IMR-90 (cell line): ENCODE measurements at regions not wholly inside any gene's neighbourhood (a gene's known extent, or its start where the extent isn't known, plus 50 kb on each side); places are given as distances from the start of the nearest gene placed in this dataset.

Source experiments
- ATAC-seq: fragments of 200-7000 bp; cut with Tn5 transposase; 2 replicates; pipeline ENCODE4 v1.9.1; 2020; ENCODE audit warnings: low read depth, mild to moderate bottlenecking, moderate library complexity
- BruUV-seq: library from RNA; stranded (reverse); fragments of 400-500 nt; replicated peaks from 2 replicates; lab custom pipeline; 2021; lab: Mats Ljungman, UMichigan
- CTCF ChIA-PET: fragments of 300-600 bp; formaldehyde crosslinking; extraction: SDS; loops from one replicate; lab custom pipeline; 2021; ENCODE audit warnings: antibody characterized with exemption; lab: Yijun Ruan, JAX
- POLR2A ChIA-PET: fragments of 300-600 bp; sonication (Branson Sonifier 250); formaldehyde crosslinking; loops from one replicate; lab custom pipeline; 2022; ENCODE audit warnings: antibody characterized with exemption; ENCODE audit not compliant: unreplicated experiment; lab: Charles Lee
- DNase-seq: peaks from one replicate; pipeline ENCODE4 v3.0.0; 2013
- H2AFZ ChIP-seq: replicated peaks from 2 replicates; pipeline ENCODE3; 2013; ENCODE audit warnings: low read length, mild to moderate bottlenecking; ENCODE audit not compliant: poor library complexity
- H2AK5ac ChIP-seq: 2 replicates; pipeline ENCODE4 v1.6.1; 2013; ENCODE audit warnings: low read depth, low read length, inconsistent platforms
- H2AK9ac ChIP-seq: replicated peaks from 2 replicates; pipeline ENCODE3; 2013; ENCODE audit warnings: mild to moderate bottlenecking, low read depth, low read length, moderate library complexity; ENCODE audit not compliant: poor library complexity
- H2BK120ac ChIP-seq: 2 replicates; pipeline ENCODE4 v1.6.1; 2013; ENCODE audit warnings: low read depth, low read length, inconsistent platforms
- H2BK15ac ChIP-seq: 3 replicates; pipeline ENCODE4 v1.6.1; 2013; ENCODE audit warnings: low read depth, low read length, inconsistent platforms
- H2BK20ac ChIP-seq: 2 replicates; pipeline ENCODE4 v1.6.1; 2013; ENCODE audit warnings: low read depth, mild to moderate bottlenecking, inconsistent platforms, low read length, moderate library complexity
- H2BK5ac ChIP-seq: 2 replicates; pipeline ENCODE4 v1.6.1; 2013; ENCODE audit warnings: mild to moderate bottlenecking, low read depth, low read length, inconsistent platforms; ENCODE audit not compliant: poor library complexity, severe bottlenecking
- H3K14ac ChIP-seq: replicated peaks from 2 replicates; pipeline ENCODE4 v1.6.1; 2013; ENCODE audit warnings: low read depth, low read length, inconsistent platforms
- H3K18ac ChIP-seq: 2 replicates; pipeline ENCODE4 v1.6.1; 2013; ENCODE audit warnings: low read depth, low read length, control low read depth
- H3K23ac ChIP-seq: 2 replicates; pipeline ENCODE4 v1.6.1; 2013; ENCODE audit warnings: low read depth, low read length, inconsistent platforms
- H3K27ac ChIP-seq: 2 replicates; pipeline ENCODE4 v1.5.1; 2013; ENCODE audit warnings: mild to moderate bottlenecking, control low read depth, low read length; ENCODE audit not compliant: insufficient read depth
- H3K27me3 ChIP-seq: 2 replicates; pipeline ENCODE4 v1.6.1; 2013; ENCODE audit warnings: low read length; ENCODE audit not compliant: control insufficient read depth, insufficient read depth
- H3K36me3 ChIP-seq: 2 replicates; pipeline ENCODE4 v1.6.1; 2013; ENCODE audit warnings: low read length, mixed read lengths; ENCODE audit not compliant: control insufficient read depth, insufficient read depth
- H3K4ac ChIP-seq: 2 replicates; pipeline ENCODE4 v1.6.1; 2013; ENCODE audit warnings: low read depth, low read length, inconsistent platforms
- H3K4me1 ChIP-seq: 2 replicates; pipeline ENCODE4 v1.6.1; 2013; ENCODE audit warnings: low read length, mixed read lengths; ENCODE audit not compliant: control insufficient read depth, insufficient read depth
- H3K4me2 ChIP-seq: 2 replicates; pipeline ENCODE4 v1.6.1; 2013; ENCODE audit warnings: low read depth, mild to moderate bottlenecking, control low read depth, low read length, moderate library complexity
- H3K4me3 ChIP-seq: 2 replicates; pipeline ENCODE4 v1.5.1; 2013; ENCODE audit warnings: low read depth, mild to moderate bottlenecking, control low read depth, low read length, moderate library complexity; ENCODE audit not compliant: insufficient read depth
- H3K56ac ChIP-seq: 2 replicates; pipeline ENCODE4 v1.6.1; 2013; ENCODE audit warnings: low read length, inconsistent platforms; ENCODE audit not compliant: insufficient read depth; ENCODE audit errors: extremely low read depth
- H3K79me1 ChIP-seq, 2 experiments: 2 replicates each; pipeline ENCODE4 v1.6.1; 2013; ENCODE audit warnings: low read length in 2 of 2, inconsistent platforms in 1 of 2, low read depth in 1 of 2
- H3K9ac ChIP-seq: 2 replicates; pipeline ENCODE4 v1.6.1; 2013; ENCODE audit warnings: low read depth, low read length, control low read depth
- H3K9me1 ChIP-seq: 2 replicates; pipeline ENCODE4 v1.6.1; 2013; ENCODE audit warnings: low read length, inconsistent platforms; ENCODE audit not compliant: insufficient read depth
- H3K9me3 ChIP-seq: 2 replicates; pipeline ENCODE4 v1.6.1; 2013; ENCODE audit warnings: low read length; ENCODE audit not compliant: control insufficient read depth, insufficient read depth
- H4K20me1 ChIP-seq: 2 replicates; pipeline ENCODE4 v1.6.1; 2013; ENCODE audit warnings: low read length, inconsistent platforms; ENCODE audit not compliant: insufficient read depth
- H4K5ac ChIP-seq: 2 replicates; pipeline ENCODE4 v1.6.1; 2013; ENCODE audit warnings: mild to moderate bottlenecking, low read depth, low read length, control low read depth
- H4K8ac ChIP-seq, 2 experiments: 2 replicates each; pipeline ENCODE4 v1.6.1; 2013; ENCODE audit warnings: low read depth in 2 of 2, low read length in 2 of 2, control low read depth in 1 of 2, inconsistent platforms in 1 of 2
- H4K91ac ChIP-seq: 2 replicates; pipeline ENCODE4 v1.6.1; 2013; ENCODE audit warnings: low read depth, low read length, inconsistent platforms; ENCODE audit not compliant: insufficient read depth
- NFE2L2 ChIP-seq: fragments of 150-350 bp; IDR thresholded peaks from 2 replicates; pipeline ENCODE4 v1.6.1; 2016; ENCODE audit warnings: low read depth, mild to moderate bottlenecking, low read length
- WGBS, 2 experiments: methylation state at CpG; one replicate each; pipeline versions ENCODE4 v1.1.5 to v1.1.7; 2013; ENCODE audit warnings: missing lambda C conversion rate in 2 of 2; ENCODE audit not compliant: insufficient read length in 1 of 2; ENCODE audit errors: extremely low coverage in 2 of 2; 5-methylcytosine and 5-hydroxymethylcytosine counted together
- dilution Hi-C: fragments of 300-500 bp; cut with HindIII; formaldehyde crosslinking; loops from one replicate; pipeline ENCODE4 v1.14.3; 2018; ENCODE audit warnings: low sequenced_read_pairs; ENCODE audit not compliant: unreplicated experiment
- in situ Hi-C: fragments of 300-500 bp; cut with MboI; formaldehyde crosslinking; loops from 3 replicates; pipeline ENCODE4 v1.14.3; 2019; ENCODE audit warnings: low sequenced_read_pairs, inconsistent platforms, mixed read lengths
- intact Hi-C: fragments of 100-400 bp; cut with micrococcal nuclease; formaldehyde crosslinking; loops from 2 replicates; pipeline ENCODE4 v1.10.0; 2022

DNA sequence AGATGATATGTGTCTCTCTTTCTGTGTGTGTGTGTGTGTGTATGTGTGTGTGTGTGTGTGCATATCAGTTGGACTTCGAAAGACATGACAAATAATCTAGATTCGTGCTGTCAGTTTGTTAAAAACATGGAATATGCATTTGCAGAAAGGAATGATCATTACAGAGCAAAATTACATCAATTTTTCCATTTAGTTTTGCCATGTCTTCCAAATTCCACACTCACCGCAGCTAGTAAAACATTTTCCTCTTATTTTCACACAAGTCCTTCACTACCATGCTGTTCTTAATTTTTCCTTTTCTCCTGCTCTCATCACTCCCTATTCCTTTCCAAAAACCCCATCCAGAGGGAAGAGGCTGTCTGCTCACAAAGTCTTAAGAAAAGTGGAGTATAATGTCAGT lies 1191.4 kb upstream of the SLC39A10 start:
- H3K36me3 ChIP-seq: no peaks in the 10 kb centered on the region
- no peak overlapping the region for H2BK5ac ChIP-seq

More for the DNA sequence above, 1191.4 kb upstream of the SLC39A10 start:
- BruUV-seq: no TSS peak
- no peaks in the 10 kb centered on the region for H4K20me1 ChIP-seq
- H3K14ac ChIP-seq: no peak overlapping the region
- no peak overlapping the region for H3K27ac ChIP-seq
- H3K4ac ChIP-seq: no peak overlapping the region
- H3K4me2 ChIP-seq: no peak overlapping the region
- ATAC-seq (no peak), DNase-seq (no peak)
- no peak overlapping the region for H2BK20ac ChIP-seq
- intact Hi-C loops (no loop called here), dilution Hi-C loops (no loop called here), in situ Hi-C loops (no loop called here)
- H2BK15ac ChIP-seq: no peak overlapping the region
- no peak overlapping the region for H2AK5ac ChIP-seq
- no peak overlapping the region for H2BK120ac ChIP-seq
- TF ChIP-seq NFE2L2: no peak
- H2AFZ ChIP-seq: no peak overlapping the region
- H2AK9ac ChIP-seq: no peak overlapping the region
- no peaks in the 10 kb centered on the region for H3K9me3 ChIP-seq
- no peak overlapping the region for H3K9ac ChIP-seq
- H3K9me1 ChIP-seq: no peaks in the 10 kb centered on the region
- no peak overlapping the region for H3K23ac ChIP-seq
- H3K27me3 ChIP-seq: no peaks in the 10 kb centered on the region
- no peak overlapping the region for H3K56ac ChIP-seq
- POLR2A ChIA-PET: no interaction called here
- H3K4me1 ChIP-seq: no peaks in the 10 kb centered on the region
- H4K91ac ChIP-seq: no peak overlapping the region
- no peaks in the 10 kb centered on the region for H3K79me1 ChIP-seq
- no peak overlapping the region for H3K18ac ChIP-seq
- CTCF ChIA-PET: no interaction called here
- no CpG with 5 or more reads among the region's 3 CpGs for WGBS, 2 experiments
- no peak overlapping the region for H3K4me3 ChIP-seq
- H4K5ac ChIP-seq: no peak overlapping the region
- no peak overlapping the region for H4K8ac ChIP-seq
